HG02885 (cell line): ENCODE measurements at regions not wholly inside any gene's neighbourhood (a gene's known extent, or its start where the extent isn't known, plus 50 kb on each side); places are given as distances from the start of the nearest gene placed in this dataset.
"Not testable (repeated sequence)": the region's sequence is repeated elsewhere in the genome, so short reads cannot be mapped to it uniquely, and the experiment has no call there.

Experiments
- ATAC-seq: cut with Tn5 transposase; IDR thresholded peaks from one replicate; pipeline ENCODE4 v1.9.1; 2021; ENCODE audit warnings: mild to moderate bottlenecking; ENCODE audit not compliant: unreplicated experiment, poor library complexity

DNA sequence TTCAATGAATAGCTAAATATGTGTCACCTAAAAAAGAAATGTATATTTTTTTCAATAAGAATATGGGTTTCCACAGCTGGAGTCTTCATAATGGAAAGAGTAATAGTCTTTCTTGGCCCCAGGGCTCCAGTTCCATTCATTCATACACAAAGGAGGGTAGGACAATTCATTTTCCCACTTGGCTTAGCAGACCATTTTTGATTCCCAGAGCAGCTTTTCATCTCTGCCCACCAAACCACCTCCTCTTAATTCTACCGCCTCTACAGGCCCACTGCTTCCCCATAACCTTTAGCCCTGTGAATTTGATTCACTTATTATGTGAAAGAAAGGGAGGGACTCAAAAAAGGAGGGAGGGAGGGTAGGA lies 129.9 kb upstream of the PAK3 start:
- ATAC-seq, result no peak

DNA sequence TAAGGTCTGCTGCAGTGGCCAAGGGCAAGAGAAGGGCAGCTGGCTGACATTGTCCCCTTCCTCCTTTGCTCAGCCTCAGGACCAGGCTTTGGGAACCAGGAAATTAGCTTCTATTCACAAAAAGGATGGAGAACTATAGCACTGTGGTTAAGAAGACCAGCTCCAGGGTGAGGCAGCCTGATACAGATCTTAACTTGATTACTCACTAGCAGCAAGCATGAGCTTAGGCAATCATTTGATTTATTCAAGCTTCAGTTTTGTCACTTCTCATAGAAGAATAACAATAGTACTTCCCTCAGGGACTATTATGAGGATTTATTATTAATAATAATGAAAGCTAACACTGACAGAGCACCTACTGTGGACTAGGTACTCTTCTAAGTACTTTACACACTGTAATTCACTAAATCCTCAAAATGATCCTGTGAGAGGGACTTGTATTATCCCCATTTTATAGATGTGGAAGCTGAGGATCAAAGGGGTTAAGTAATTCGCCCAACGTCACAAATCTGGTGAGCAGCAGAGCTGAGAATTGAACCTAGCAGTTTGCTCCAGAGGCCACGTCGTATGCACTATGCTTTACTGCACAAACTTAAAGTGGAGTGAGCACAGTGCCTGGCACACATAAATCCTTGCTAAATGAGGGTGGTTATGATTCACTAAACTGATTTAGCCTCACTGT lies 130.4 kb upstream of the PAK3 start:
- ATAC-seq, result no peak

DNA sequence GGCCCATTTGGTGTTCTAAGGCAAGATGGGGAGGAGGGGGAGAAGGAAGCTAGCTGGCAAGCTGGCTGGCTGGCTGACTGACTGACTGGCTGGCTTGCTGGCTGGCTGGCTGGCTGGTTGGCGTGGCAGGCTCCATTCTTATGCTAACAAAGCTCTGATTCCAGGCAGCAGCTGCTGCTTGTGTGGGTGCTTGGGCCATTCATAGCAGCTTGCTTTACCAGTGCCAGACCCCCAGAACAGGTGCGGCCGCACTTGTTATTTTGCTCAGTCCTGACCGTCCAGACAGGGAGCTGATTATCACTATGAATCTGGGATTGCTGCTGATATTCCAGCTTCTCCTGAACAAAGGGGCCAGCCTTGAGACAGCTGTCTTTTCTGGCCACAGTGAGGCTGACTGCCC lies 131.2 kb upstream of the PAK3 start:
- ATAC-seq, result no peak

DNA sequence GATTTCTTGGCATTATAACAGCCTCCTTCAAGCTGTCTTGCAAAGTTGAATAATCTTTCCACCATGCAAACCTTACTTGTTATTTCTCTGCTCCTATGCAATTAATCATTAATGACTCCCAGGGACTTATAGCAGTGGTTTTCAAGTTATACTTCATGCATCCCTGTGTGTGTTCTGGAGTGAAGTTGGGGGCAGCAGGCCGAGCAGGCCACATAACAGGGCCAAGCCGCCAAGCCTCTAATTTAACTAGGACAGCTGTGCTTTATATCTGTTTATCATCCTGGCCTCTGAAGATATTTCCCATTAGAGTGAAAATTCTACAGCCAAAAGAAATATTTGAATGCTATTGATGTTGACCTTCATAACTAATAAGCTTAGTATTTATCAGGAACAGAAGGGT lies 133.5 kb upstream of the PAK3 start:
- ATAC-seq, result no peak

DNA sequence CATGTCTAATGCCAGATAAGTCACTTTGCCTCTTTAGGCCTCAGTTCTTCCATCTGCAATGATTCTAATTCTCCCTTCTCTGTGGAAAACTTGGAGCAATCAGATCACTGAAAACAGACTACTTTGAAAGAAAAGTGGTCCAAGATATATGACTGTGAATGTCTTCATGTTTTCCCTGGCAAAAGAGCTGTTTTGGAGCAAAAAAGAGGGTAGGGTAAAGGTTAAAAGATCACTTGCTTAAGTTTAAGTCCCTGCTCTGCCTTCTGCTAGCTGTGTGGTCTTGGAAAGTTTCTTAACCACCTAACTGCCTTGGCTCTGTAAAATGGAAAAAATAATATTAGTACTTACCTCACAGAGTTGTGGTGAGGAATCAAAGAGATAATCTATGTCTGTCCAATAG lies 140.3 kb upstream of the PAK3 start:
- ATAC-seq, result no peak

DNA sequence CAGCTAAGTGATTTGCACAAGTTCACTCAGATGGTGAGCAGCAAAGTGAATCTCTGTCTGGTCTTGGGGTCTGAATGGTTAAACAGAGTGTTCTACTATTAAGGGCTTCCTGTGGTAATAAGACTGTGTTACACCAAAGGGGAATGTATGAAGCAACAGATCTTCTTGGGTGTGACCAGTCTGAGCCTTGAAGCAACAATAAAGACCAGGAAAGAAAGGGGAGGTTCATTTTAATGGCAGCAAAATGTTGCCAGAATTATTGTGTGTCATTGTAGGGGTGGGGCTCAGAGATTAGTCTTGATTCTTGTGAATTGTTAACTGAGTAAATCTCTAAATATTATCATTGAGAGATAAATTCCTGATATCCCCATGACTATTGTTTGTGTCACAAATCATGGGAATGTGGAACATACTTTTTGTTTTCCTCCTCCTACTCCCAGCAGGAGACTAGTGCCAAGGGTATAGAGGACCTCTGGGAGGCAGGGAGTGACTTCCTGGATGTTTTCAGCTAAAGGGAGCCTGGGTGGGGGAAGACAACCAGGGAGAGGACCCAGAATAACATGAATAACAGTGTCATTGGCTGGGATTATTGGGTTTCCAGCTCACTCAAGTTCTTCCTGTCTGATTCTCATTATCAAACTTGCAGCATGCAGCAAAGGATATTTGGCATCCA lies 141.4 kb upstream of the PAK3 start:
- ATAC-seq, result no peak

DNA sequence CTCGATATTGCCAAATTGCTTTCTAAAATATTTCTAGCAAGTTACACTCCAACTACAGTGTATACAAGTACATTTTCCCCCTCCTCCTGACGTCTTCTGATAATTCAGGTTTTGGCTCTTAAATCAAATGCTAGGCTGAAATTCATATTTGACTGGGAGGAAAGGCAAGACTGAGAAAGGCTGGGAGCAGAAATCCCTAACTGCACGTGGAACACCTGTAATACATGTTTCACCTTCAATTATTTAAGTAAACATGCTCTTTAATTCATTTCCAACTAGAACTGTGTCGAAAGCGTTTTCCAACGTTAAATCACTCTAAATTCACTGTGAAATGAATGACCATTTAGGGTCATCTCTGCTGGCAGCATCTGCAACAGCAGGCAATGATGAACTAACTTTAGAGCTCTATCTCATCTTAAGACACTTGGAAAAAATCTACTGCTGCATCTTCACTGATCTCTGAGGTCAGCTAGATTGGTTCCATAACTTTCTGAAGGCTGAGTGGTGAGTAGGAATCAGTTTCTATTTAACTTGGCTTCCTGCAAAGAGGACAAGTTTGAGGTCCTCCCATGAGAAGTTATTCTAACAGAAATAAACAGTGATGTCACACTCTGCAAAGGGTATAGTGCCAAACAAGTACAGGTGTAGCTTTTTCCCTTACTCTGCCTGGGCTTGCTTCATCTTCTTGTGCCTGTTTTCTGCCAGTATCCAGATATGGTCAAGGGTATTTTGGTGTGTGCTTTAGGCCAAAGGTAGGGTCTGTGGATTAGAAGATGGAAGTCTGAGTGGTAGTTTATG lies 144.3 kb upstream of the PAK3 start:
- no peak for ATAC-seq

DNA sequence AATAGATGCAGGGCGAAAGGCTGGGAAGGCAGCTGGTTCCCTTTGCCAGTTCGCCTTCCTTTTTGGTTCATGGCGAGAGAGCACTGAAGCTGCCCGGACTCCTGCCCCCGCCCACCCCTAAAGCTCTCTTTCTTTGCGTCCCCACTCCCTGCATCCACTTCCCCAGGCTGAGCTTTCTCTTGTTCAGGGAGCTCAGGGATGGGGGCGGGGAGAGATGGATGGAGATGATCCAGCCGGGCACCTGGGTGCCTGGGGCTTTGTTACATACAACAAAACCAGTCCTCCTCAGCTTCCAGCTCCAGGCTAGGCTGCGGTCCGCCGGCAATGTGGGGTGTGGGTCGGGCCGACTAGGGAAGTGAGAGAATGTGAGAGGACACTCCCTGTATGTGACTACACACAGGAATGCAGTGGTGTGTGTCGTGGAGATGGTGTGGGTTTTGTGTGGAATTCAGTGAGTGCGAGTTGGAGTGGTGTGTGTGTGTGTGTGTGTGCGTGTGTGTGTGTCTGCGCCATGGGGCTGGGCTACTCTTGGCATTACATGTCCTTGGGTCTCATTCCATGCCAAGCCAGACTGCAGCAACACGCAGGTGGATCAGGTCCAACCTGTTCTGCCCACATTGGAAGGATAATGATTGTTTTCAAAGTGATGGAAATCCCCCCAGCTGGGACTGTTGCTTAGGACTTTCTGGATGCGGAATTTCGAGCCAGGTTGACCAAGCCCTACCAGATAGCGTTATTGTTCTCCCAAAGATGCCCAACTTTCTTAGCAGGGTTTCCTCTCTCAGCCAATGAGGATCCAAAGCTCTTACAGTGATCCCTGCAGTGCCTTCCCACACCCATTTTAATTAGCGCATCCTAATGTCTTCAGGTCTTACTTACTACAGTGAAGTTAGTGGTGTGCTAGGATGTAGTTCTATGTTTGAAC lies 149.4 kb upstream of the CHRDL1 start:
- ATAC-seq, result no peak

DNA sequence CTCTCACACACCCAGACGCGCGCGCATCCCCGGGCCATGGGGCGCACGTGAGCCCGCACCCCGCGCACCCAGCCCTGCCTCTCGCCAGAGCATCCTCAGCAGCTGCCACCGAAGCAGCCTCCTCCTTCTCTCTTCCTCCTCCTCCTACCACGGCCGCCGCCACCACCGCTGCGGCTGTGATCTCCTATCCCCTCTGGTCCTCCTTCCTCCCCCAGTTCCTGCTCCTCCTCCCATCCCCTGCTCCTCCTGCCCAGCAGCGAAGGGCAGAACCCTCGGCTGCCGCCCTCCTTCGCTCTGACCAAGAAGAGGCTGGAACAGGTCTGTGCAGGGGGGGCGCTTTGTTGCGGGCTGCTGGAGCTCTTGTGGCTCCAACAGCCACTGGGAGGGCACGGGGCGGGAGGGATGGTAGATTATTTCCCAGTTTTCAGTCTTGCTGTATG lies 148.7 kb upstream of the CHRDL1 start:
- no peak for ATAC-seq

DNA sequence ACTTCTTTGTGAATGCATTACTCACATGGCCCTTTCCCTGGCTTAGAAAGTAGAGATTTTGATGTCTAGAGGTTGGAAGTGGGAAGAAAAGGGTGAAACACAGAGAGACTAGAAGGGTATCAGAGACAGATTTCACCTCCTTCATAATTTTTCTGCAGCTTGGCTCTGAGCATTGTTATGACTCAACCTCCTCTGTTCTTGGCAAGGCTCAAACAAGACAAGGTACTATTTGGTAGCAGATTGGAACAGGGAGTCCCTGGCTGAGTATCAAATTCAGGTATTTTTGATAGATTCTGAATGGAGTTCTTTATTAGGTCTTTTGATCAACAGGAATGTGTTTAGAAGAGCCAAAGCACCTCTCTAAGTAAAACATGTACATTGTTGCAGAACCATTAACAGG lies 146.3 kb upstream of the CHRDL1 start:
- ATAC-seq, result no peak

DNA sequence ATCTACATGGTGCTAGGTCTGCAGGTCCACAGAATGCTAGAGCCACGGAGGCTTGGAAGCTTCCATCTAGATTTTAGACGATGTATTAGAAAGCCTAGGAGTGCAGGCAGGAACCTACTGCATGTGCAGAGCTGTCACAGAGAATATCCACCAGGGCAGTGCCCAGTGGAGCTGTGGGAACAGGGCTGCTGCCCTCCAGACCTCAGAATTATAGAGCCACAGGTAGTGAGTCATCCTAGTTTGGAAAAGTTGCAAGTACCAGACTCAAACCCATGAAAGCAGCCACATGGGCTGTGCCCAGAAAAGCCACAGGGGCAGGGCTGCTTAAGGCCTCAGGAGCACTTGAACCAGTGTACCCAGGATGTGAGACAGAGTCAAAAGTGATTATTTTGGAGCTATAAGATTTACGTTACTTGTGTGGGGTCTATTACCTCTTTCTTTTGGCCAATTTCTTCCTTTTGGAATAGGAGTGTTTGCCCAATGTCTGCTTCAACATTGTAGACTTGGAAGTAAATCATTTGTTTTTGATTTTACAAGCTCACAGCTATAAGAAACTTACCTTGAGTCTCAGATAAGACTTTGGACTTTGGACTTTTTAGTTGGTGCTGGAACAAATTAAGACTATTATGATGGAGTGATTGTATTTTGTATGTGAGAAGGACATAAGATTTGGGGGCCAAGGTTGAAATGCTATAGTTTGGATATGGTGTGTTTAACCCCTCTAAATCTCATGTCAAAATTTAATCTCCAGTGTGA lies 143.5 kb upstream of the CHRDL1 start:
- ATAC-seq, result no peak

DNA sequence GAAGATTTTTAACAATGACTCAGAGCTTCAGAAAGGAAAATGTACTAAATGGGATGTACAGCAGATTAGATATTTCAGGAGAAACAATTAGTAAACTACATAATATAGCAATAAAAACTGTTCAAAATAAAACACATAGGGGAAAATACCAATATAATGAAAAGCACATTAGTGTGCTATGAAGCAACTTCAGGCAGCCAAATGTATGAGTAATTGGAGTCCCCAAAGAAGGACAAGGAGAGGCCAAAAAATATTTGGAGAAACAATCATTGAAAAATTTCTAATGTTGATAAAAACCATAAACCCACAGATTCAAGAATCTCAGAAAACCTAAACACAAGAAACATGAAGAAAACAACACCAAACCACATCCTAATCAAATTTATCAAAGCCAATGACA lies 129.3 kb upstream of the CHRDL1 start:
- ATAC-seq, result no peak

DNA sequence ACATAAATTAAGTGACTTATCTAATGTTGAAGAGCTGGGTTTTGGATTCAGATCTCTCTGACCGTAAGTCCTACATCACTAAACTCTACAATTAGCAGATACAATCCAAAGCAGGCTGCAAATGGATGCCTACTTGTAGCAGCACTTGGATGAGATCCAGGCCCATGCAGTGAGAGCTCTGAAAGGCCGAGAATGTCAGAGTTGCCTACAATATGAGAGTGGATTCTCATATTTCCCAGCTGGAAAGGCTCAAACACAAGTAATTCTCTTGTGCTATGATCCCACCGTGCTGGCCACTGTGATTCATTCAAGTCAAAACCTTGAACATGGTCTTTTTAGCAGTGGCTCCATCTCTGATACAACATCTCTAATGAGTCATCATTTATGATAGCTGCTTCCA lies 125.4 kb upstream of the CHRDL1 start:
- ATAC-seq, result no peak

DNA sequence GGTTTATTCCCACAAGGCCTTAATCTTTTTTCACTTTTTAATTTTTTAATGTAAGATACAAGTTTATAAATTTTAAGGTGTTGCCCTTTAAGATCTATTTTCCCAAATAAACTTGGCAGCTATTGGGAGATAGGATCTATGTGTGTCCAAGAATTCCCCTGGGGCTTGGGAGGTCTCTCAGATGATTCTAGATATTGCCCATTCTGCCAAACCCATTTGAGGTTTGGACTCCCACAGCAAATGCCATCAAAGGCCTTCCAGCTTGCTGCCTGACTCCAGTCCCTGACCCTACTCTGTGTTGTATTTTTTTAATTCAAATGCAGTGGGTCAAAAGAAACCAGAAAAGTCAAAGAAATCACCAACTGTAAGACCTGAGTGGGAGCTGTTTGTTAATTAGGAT lies 120.0 kb upstream of the CHRDL1 start:
- no peak for ATAC-seq

DNA sequence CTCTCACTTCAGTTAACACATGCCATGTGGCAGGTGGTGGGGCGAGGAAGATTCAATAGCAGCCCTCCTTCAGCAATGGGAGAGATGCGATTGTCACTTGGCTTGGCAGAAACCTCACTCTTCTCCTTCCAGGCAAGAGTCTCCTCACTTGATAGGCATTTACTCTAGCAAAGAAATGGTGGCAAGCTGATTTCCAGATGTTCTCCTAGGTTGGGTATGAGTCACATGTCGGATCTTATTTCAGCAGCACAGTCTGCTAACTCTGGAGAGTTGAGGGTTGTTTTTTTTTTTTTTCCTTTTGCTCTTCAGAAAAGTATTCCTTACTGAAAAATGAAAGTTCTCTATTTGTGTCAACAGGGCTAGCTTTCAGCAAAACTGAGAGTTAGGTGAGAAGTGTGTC lies 119.5 kb upstream of the CHRDL1 start:
- no peak for ATAC-seq

DNA sequence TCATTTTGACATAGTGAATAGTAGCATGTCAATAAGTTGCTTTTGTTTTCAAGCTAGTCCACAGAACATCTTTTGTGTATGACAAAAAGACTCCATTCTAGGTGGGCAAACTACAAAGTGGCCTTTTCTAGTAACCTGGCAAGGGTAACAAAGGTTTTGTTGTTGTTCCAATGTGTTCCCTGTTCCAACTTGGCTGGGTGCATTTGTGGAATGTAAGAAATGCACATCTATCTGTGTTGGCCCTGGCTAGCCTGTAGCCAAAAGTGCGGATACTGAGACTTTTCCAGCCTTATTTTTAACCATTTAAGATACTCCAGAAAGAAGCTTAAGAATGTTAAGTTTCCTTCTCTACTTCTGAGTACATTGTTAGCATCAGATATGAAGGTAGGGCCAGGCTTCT lies 118.7 kb upstream of the CHRDL1 start:
- no peak for ATAC-seq

DNA sequence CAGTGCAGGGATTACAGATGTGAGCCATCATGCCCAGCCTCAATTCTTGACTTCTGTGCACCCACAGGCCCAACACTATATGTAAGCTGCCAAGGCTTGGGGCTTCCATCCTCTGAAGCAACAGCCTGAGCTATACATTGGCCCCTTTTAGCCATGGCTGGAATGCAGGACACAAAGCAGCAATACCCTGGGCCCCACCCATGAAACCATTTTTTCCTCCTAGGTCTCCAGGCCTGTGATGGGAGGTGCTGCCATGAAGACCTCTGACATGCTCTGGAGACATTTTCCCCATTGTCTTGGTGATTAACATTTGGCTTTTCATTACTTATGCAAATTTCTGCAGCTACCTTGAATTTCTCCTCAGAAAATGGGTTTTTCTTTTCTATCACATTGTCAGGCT lies 109.1 kb upstream of the CHRDL1 start:
- ATAC-seq, result not testable (repeated sequence)

DNA sequence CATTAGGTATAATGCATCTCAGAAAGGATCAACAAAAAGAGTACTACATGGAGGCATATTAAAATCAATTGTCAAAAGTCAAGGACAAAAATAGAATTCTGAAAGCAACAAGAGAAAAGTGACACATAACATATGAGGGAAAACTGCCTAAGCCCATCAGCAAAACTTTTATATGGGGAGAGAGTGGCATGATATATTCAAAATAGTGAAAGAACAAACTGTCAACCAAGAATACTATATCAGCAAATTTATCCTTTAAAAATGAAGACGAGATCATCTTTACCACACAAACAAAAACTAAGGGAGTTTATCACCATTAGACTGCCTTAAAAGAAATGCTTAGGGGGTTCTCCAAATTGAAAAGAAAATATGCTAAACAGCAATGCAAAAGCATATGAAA lies 86.4 kb upstream of the CHRDL1 start:
- no peak for ATAC-seq

DNA sequence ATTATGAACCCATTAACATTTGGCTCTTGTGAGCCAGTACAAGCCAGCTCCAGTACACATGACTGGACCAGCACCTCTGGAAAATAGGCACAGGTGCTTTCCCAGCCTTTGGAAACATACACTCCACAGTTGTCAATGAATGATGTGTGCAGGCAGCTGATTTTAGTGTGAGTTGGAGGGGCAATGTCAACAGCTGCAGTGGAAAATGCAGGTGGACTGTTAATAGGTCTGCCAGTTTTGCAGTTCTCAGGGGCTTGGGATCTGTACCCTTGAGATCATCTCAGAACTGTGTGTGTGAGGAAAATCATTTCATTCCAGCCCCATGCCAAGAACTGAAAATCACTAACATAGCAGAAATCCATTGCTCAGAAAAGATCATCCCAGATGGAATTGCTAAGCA lies 81.7 kb upstream of the CHRDL1 start:
- no peak for ATAC-seq

DNA sequence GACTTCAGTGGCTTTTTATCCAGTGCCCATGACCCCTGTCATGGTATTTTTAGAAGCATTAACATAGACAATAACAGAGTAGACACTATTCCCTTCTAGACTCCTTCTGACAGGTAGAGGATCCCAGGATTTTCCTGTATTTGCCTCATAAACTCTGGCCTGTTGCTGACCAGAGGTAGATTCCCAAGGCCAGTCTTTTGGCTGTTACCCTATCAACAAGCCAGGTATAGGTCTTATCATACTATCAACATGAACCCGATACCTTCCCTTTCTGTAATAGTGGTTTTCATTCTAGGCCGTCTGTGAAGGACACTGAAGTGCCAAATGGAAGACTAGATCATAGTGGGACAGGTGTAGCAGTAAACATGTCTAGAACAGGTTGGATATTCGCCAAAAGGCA lies 76.2 kb upstream of the CHRDL1 start:
- ATAC-seq, result no peak
